ENCODE measurements at regions not wholly inside any gene's neighbourhood (a gene's known extent, or its start where the extent isn't known, plus 50 kb on each side); places are given as distances from the start of the nearest gene placed in this dataset.

- no peak for DNase-seq
- Histone ChIP-seq H3K4me3 (no peak overlapping the region), H3K9me3 (no peaks in the 10 kb centered on the region), H3K27me3 (replicated peaks in 1 of 7) (no peaks in the 10 kb centered on the region), H3K36me3 (no peaks in the 10 kb centered on the region), H3K4me1 (no peaks in the 10 kb centered on the region), H3K27ac (no peak overlapping the region)
- WGBS, 5 donors, result 72 to 87% (median 77%) methylated on average over 5 of the region's 5 CpGs
- TF ChIP-seq CTCF (IDR thresholded peaks at IDR 0.05 in 8 of 11, conservative IDR thresholded peaks at IDR 0.05 in 3 of 11), result no peak
- no peak for TF ChIP-seq POLR2A (IDR thresholded peaks at IDR 0.05)
- no peak for TF ChIP-seq POLR2AphosphoS5 (IDR thresholded peaks at IDR 0.05)
- intact Hi-C loops (cut with DNase I; ENCODE audit: low total_unique reads), result no loop called here
Observed at GRCh38 chr2:19758658-19759057, 143.1 kb downstream of the TTC32 start.

GRCh38 chr2:19757586-19757985, 144.2 kb downstream of the TTC32 start:
- Histone ChIP-seq H3K27me3 (replicated peaks in 1 of 7) (no peaks in the 10 kb centered on the region), H3K9me3 (no peaks in the 10 kb centered on the region), H3K27ac (no peak overlapping the region), H3K36me3 (no peaks in the 10 kb centered on the region), H3K4me3 (no peak overlapping the region), H3K4me1 (no peaks in the 10 kb centered on the region)
- no peak for DNase-seq
- 74 to 97% (median 83%) methylated on average over 3 of the region's 3 CpGs for WGBS, 5 donors
- TF ChIP-seq CTCF (IDR thresholded peaks at IDR 0.05 in 8 of 11, conservative IDR thresholded peaks at IDR 0.05 in 3 of 11) (no peak), POLR2AphosphoS5 (IDR thresholded peaks at IDR 0.05) (no peak), POLR2A (IDR thresholded peaks at IDR 0.05) (no peak)
- intact Hi-C loops (cut with DNase I; ENCODE audit: low total_unique reads), result no loop called here

GRCh38 chr2:19754907-19755306, 146.9 kb downstream of the TTC32 start:
- 62 to 86% (median 79%) methylated on average over 10 of the region's 10 CpGs for WGBS, 5 donors
- H3K4me3 ChIP-seq, result no peak overlapping the region

GRCh38 chr2:19753818-19754217, 148.0 kb downstream of the TTC32 start:
- intact Hi-C loops (cut with DNase I; ENCODE audit: low total_unique reads), result no loop called here
- Histone ChIP-seq H3K36me3 (no peaks in the 10 kb centered on the region), H3K9me3 (no peaks in the 10 kb centered on the region), H3K4me1 (no peaks in the 10 kb centered on the region), H3K27me3 (replicated peaks in 1 of 7) (peaks cover 0 to 17% (median 0%) of the 10 kb centered on the region in 7 donors), H3K27ac (no peak overlapping the region), H3K4me3 (no peak overlapping the region)
- WGBS, 5 donors, result 90 to 96% (median 92%) methylated on average over 2 of the region's 2 CpGs
- TF ChIP-seq CTCF (IDR thresholded peaks at IDR 0.05 in 8 of 11, conservative IDR thresholded peaks at IDR 0.05 in 3 of 11), result no peak
- no peak for TF ChIP-seq POLR2AphosphoS5 (IDR thresholded peaks at IDR 0.05)
- TF ChIP-seq POLR2A (IDR thresholded peaks at IDR 0.05), result no peak
- DNase-seq, result no peak

More at GRCh38 chr2:19754907-19755306, 146.9 kb downstream of the TTC32 start:
- no peaks in the 10 kb centered on the region for H3K36me3 ChIP-seq
- no peak for TF ChIP-seq POLR2AphosphoS5 (IDR thresholded peaks at IDR 0.05)
- no peak for TF ChIP-seq CTCF (IDR thresholded peaks at IDR 0.05 in 8 of 11, conservative IDR thresholded peaks at IDR 0.05 in 3 of 11)
- no peak for TF ChIP-seq POLR2A (IDR thresholded peaks at IDR 0.05)
- H3K4me1 ChIP-seq, result no peaks in the 10 kb centered on the region
- intact Hi-C loops (cut with DNase I; ENCODE audit: low total_unique reads), result no loop called here
- no peaks in the 10 kb centered on the region for H3K9me3 ChIP-seq
- peaks cover 0 to 16% (median 0%) of the 10 kb centered on the region in 7 donors for H3K27me3 ChIP-seq (replicated peaks in 1 of 7)
- no peak overlapping the region for H3K27ac ChIP-seq
- DNase-seq, result no peak
